Esophagus squamous epithelium (tissue), 5 donors: ENCODE measurements at regions not wholly inside any gene's neighbourhood (a gene's known extent, or its start where the extent isn't known, plus 50 kb on each side); places are given as distances from the start of the nearest gene placed in this dataset.
"Not testable (repeated sequence)": the region's sequence is repeated elsewhere in the genome, so short reads cannot be mapped to it uniquely, and the experiment has no call there.

Experiments
- DNase-seq: peaks from one replicate; lab custom pipeline; 2025; lab: John Stamatoyannopoulos, UW
- H3K27ac ChIP-seq, 4 donors: fragments of 200-600 bp; sonication (generic); one replicate each; pipeline ENCODE4 v1.5.1; 2016 to 2019; ENCODE audit warnings: mild to moderate bottlenecking in 1 of 4
- H3K27me3 ChIP-seq, 4 donors: fragments of 200-600 bp; sonication (generic); 1 replicate in 3 of 4; 2 replicates in 1 of 4; pipeline versions ENCODE4 v1.5.1 to v1.6.0; 2017 to 2021; ENCODE audit warnings: antibody characterized with exemption in 1 of 4
- H3K36me3 ChIP-seq, 3 donors: fragments of 200-600 bp; sonication (generic); one replicate each; pipeline ENCODE4 v1.5.1; 2016 to 2019
- H3K4me1 ChIP-seq, 3 donors: fragments of 200-600 bp; sonication (generic); one replicate each; pipeline ENCODE4 v1.5.1; 2017 to 2019
- H3K4me3 ChIP-seq, 4 donors: fragments of 200-600 bp; sonication (generic); 1 replicate in 3 of 4; 2 replicates in 1 of 4; pipeline ENCODE4 v1.5.1; 2016 to 2019; ENCODE audit warnings: mild to moderate bottlenecking in 2 of 4, moderate library complexity in 1 of 4
- H3K9me3 ChIP-seq, 3 donors: fragments of 200-600 bp; sonication (generic); one replicate each; pipeline ENCODE4 v1.5.1; 2016 to 2019
- CTCF ChIP-seq, 6 experiments: fragments of 450-650 bp in 4 of 6; fragments of 200-600 bp in 2 of 6; sonication (generic) in 2 of 6; IDR thresholded peaks; one replicate each; pipeline ENCODE4 v1.5.1; 2016 to 2019; ENCODE audit warnings: antibody characterized with exemption in 6 of 6, mild to moderate bottlenecking in 4 of 6, moderate library complexity in 4 of 6
- POLR2A ChIP-seq, 4 donors: fragments of 450-650 bp; IDR thresholded peaks; one replicate each; pipeline ENCODE4 v1.6.1; 2017; ENCODE audit warnings: antibody characterized with exemption in 4 of 4, mild to moderate bottlenecking in 4 of 4, moderate library complexity in 3 of 4
- WGBS, 2 donors: methylation state at CpG; one replicate each; pipeline ENCODE4 v1.1.5; 2018; 5-methylcytosine and 5-hydroxymethylcytosine counted together
- intact Hi-C: fragments of 100-400 bp; cut with DNase I; formaldehyde crosslinking; loops from one replicate; pipeline ENCODE4 v1.15.0; 2022
- donor health status: DM: yes; HTN: yes; CAD: no.

GRCh38 chr14:47919997-47920396, 244.6 kb upstream of the MDGA2 start:
- H3K27me3 ChIP-seq: no peaks in the 10 kb centered on the region
- no peak for DNase-seq
- no peak overlapping the region for H3K4me3 ChIP-seq
- no peaks in the 10 kb centered on the region for H3K4me1 ChIP-seq
- H3K36me3 ChIP-seq: no peaks in the 10 kb centered on the region
- no peaks in the 10 kb centered on the region for H3K9me3 ChIP-seq
- 100% methylated on average over 2 of the region's 6 CpGs for WGBS, 2 donors
- intact Hi-C loops: no loop called here
- H3K27ac ChIP-seq: no peak overlapping the region
- TF ChIP-seq POLR2A (IDR thresholded peaks at IDR 0.05) (no peak), CTCF (IDR thresholded peaks at IDR 0.05) (no peak)

GRCh38 chr14:47919334-47919846, 244.0 kb upstream of the MDGA2 start:
- no peaks in the 10 kb centered on the region for H3K9me3 ChIP-seq
- no peak for DNase-seq
- H3K27ac ChIP-seq: no peak overlapping the region
- no peaks in the 10 kb centered on the region for H3K4me1 ChIP-seq
- no peak overlapping the region for H3K4me3 ChIP-seq
- WGBS, 2 donors: 84 to 87% methylated on average over 3 to 5 of the region's 8 CpGs
- TF ChIP-seq POLR2A (IDR thresholded peaks at IDR 0.05) (no peak), CTCF (IDR thresholded peaks at IDR 0.05) (no peak)
- H3K27me3 ChIP-seq: no peaks in the 10 kb centered on the region
- no peaks in the 10 kb centered on the region for H3K36me3 ChIP-seq
- intact Hi-C loops: no loop called here

GRCh38 chr14:47917344-47917954, 242.0 kb upstream of the MDGA2 start:
- H3K27ac ChIP-seq: no peak overlapping the region
- H3K9me3 ChIP-seq: no peaks in the 10 kb centered on the region
- no peak overlapping the region for H3K4me3 ChIP-seq
- no peak for DNase-seq
- no peaks in the 10 kb centered on the region for H3K4me1 ChIP-seq
- no peaks in the 10 kb centered on the region for H3K36me3 ChIP-seq
- intact Hi-C loops: no loop called here
- WGBS, 2 donors: 38 to 43% methylated on average over 5 of the region's 5 CpGs
- TF ChIP-seq POLR2A (IDR thresholded peaks at IDR 0.05) (no peak), CTCF (IDR thresholded peaks at IDR 0.05) (peak in 3 of 6 experiments; percentile 11 to 28 (median 21))
- H3K27me3 ChIP-seq: no peaks in the 10 kb centered on the region

- H3K27ac ChIP-seq, H3K4me1 ChIP-seq, H3K4me3 ChIP-seq, H3K9me3 ChIP-seq, H3K27me3 ChIP-seq, intact Hi-C loops, H3K36me3 ChIP-seq, DNase-seq: not testable (repeated sequence)
- WGBS, 2 donors: 93 to 94% methylated on average over 20 to 22 of the region's 25 CpGs
These were observed 225.7 kb upstream of the MDGA2 start for GRCh38 chr14:47901141-47901540.

GRCh38 chr14:47899685-47900084, 224.3 kb upstream of the MDGA2 start:
- WGBS, 2 donors: 73 to 78% methylated on average over 5 of the region's 5 CpGs
- no peaks in the 10 kb centered on the region for H3K27me3 ChIP-seq
- H3K36me3 ChIP-seq: no peaks in the 10 kb centered on the region
- H3K27ac ChIP-seq: no peak overlapping the region
- no peak overlapping the region for H3K4me3 ChIP-seq
- DNase-seq: no peak
- TF ChIP-seq CTCF (IDR thresholded peaks at IDR 0.05) (no peak), POLR2A (IDR thresholded peaks at IDR 0.05) (no peak)
- intact Hi-C loops: no loop called here
- H3K9me3 ChIP-seq: no peaks in the 10 kb centered on the region
- no peaks in the 10 kb centered on the region for H3K4me1 ChIP-seq
